RCC 7860 (cell line): ENCODE measurements at regions not wholly inside any gene's neighbourhood (a gene's known extent, or its start where the extent isn't known, plus 50 kb on each side); places are given as distances from the start of the nearest gene placed in this dataset.
"Not testable (repeated sequence)": the region's sequence is repeated elsewhere in the genome, so short reads cannot be mapped to it uniquely, and the experiment has no call there.

Experiments used
- DNase-seq: peaks from one replicate; pipeline ENCODE4 v3.0.0-alpha.2; 2015; ENCODE audit warnings: low spot score
- FAIRE-seq: peaks from 2 replicates; lab custom pipeline; 2012; peaks lifted over from hg19 to GRCh38; lab: Jason Lieb, UNC

DNA sequence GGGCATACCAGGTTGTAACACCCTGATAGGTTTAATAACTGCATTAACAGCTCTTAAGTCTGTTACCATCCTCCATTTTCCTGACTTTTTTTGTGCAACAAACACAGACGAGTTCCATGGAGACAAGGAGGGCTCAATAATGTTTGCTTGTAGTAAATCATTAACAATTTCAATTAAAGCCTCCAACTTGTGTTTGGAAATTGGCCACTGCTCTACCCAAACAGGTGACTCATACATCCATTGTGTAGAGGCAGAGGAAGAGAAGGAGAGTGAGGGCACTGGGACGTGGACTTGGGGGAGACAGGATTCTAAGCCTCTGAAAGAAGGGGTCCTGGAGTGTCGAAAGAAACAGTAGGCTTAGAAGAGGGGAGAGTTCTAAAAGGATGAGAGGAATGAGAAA lies 213.6 kb upstream of the KCNN2 start:
- FAIRE-seq (peak; percentile 65), DNase-seq (no peak)

DNA sequence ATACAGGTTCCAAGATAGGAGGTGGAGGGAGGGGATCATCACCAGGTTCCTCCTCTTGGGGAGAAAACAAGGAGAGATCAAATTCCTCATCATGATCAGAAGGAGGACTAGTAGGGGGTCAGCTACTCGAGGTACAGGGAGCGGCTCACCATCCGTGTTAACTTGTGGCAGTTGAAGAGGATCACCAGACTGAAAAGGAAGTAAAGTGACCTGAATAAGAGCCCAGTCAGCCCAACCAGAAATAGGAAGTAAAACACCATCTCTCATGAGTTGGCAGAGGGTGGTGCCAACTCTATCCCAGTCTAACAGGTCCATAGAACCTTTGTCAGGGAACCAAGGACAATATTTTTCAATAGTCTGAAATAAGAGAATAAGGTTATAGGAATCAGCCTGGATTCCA lies 213.1 kb upstream of the KCNN2 start:
- not testable (repeated sequence) for DNase-seq, FAIRE-seq

DNA sequence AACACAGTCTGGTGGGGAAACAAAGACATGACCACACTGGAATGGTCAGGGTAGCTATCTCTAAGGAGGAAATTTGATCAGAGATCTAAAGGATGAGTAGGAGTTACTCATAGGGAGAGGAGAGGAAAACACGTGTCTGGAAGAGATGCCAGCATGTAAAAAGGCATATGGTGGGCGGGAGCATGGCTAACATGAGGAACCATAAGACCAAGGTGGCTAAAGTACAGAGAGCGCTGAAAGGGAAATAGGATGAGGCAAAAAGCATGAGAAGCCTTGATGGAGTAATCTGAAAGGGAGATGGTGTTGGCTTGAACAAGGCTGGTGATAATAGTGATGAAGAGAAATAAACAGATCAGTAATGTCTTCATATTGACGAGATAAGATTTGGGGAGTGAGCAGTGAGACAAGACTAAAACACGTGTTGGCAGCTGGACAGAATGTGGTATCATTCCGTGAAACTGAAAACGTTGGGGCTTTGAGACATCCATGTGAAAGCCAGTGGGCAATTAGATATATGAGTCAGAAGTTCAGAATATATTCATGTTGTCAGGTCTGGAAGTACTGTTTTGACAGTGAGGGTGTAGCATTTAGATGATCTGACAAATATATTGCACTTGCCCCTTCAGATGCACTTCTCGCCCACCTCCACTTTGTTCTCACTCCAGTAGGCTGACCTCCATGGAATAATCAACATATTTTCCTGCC lies 209.1 kb upstream of the KCNN2 start:
- DNase-seq (no peak), FAIRE-seq (no peak)

DNA sequence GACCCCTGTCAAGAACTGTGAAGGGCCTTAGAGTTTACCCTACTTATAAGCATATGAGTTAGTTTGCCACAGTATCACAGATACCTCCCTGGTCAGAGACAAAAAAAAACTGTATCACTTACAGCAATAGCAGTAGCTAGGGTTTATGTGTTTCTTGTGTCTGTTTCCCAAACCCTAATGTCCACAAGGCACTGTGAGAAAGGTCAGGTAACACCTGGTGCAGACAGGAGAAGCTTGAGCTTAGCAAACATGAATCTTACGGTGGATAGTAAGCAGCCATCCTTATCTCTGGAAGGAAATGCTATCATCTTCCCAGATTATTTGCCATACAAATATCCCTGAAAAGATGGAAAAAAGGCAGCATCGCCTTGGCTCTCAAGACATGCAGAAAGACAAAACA lies 208.5 kb upstream of the KCNN2 start:
- no peak for DNase-seq
- FAIRE-seq = no peak

- DNase-seq (no peak), FAIRE-seq (no peak)
These were observed 208.0 kb upstream of the KCNN2 start for GRCh38 chr5:114153833-114154232.

- DNase-seq (no peak), FAIRE-seq (no peak)
These were observed 195.8 kb upstream of the KCNN2 start for GRCh38 chr5:114166081-114166480.

DNA sequence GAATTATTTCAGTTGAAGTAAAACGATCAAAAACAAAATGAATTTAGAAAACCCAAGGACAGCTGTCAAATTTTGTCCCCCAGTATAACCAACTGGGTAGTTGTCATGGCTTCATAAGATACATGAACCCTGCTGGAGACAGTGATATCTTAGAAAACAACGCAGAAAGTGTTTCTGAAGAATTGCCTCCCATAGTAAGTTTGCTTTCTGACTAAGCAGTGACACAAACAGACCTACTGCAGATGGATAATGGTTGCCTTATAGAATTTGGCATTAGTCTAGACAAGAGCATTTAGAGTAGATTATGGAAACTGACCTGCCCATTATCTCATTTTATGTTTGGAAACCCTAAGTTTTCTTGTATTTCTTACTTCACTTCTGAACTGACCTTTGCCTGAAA lies 187.7 kb upstream of the KCNN2 start:
- FAIRE-seq (no peak), DNase-seq (no peak)

DNA sequence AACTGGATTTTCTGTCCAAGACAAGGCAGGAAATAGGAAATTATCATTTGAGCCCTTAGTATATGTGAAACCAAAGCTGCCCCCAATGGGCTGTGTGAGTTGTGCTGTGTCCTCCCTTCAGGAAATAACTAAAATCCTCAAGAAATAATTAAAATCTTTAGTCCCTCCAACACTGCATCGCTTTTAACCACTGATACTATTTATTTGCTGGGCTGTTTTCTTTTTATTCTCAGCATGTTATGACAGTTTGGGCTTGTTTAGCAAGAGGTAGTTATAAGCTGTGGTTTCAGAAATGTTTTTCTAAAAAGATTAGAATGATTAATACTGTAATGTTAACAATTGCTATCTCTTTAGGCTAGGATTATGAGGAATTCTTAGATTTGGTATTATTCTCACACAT lies 187.0 kb upstream of the KCNN2 start:
- FAIRE-seq (no peak), DNase-seq (no peak)

- FAIRE-seq (no peak), DNase-seq (no peak)
These were observed 185.5 kb upstream of the KCNN2 start for GRCh38 chr5:114176356-114176755.

DNA sequence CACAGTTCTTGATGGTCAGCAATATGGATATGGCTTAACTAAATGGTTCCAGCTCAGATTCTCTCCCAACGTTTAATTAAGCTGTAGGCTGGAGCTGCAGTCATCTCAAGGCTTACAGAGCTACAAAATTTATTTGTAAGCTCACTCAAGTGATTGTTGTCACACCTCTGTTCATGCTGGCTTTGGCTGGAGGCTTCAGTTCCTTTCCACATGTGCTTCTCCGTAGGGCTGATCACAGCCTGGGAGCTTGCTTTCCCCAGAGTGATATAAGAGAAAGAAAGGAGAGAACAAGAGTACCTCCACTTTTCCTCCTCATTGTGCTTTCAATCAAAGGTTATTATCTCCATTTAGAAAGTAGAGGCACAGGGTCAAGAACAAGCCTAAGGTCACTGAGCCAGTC lies 182.7 kb upstream of the KCNN2 start:
- FAIRE-seq = no peak

DNA sequence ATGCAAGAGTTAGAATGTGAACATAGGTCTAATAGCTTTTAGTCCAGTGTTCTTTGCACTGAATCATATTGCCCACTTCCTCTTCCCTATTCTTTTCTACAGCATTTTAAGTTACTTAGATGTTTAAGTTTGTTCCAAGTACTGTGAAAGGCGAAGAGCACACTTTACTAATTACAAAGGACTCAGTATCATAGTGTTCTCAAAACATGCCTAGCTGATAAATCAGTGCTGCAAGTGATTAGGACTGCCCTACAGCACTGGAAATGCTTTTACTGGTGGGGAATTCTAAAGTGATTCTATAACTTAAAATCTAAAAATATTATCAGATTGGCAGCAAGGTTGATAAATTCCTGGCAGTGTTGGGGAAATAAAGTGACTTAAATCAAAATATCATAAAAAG lies 177.9 kb upstream of the KCNN2 start:
- DNase-seq = no peak
- FAIRE-seq = no peak

More for the DNA sequence above, 182.7 kb upstream of the KCNN2 start:
- no peak for DNase-seq

- FAIRE-seq = no peak
- DNase-seq = no peak
These were observed 176.6 kb upstream of the KCNN2 start for GRCh38 chr5:114185274-114185673.

DNA sequence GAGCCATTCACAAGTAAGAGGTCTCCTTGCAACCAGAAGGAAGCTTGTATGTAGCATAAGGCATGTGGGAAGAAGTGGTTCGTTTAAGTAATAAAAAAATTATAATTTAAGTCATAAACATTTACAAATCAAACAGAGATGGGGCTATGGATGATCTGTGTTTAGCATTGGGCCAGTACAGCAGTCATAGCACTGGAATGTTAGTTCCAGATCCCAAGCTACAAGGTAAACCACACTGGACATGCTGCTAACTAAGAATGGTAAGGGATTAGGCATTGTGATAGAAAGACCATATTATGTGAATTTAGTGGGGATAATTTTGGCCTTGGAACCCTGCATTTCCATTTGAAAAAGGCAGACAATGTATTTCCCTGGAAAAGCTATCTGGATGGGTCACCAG lies 170.4 kb upstream of the KCNN2 start:
- DNase-seq = no peak
- no peak for FAIRE-seq

DNA sequence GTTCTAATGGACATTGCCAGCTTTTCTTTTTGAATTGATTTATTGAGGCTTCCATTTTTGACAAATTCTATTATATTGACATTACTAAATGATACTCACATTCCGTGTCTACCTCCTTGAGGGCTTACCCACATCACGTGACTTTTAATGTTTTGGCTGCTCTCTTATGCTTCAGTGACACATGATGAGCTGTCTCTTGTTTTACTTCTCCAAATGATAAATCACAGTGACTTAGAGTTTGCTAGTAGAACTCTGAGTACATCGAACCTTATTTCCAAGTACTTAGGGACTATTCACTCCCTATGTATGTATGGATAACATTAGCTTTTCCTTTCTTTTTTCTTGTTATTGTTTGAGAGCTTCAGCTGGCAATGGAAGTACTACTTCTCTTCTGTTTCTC lies 169.8 kb upstream of the KCNN2 start:
- DNase-seq = no peak
- FAIRE-seq = no peak

DNA sequence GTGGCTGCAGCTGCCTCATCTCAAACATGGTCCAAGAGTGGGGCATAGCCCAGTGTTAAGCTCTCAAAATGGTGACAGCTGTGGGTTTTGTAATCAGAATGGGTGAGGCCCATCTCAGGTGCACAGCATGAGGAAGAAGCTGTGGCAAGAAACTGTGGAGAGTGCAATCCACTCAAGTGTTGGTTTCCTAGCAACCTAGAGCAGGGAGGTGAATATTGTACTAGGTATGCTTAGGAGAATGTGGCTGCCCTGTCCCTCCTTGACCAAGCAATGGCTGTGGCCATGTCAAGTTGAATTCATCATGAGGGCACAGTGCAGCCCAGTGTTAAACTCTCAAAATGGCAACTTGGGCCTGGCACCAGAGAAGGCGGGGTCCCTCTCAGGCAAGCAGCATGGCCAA lies 160.5 kb upstream of the KCNN2 start:
- FAIRE-seq (no peak), DNase-seq (no peak)

DNA sequence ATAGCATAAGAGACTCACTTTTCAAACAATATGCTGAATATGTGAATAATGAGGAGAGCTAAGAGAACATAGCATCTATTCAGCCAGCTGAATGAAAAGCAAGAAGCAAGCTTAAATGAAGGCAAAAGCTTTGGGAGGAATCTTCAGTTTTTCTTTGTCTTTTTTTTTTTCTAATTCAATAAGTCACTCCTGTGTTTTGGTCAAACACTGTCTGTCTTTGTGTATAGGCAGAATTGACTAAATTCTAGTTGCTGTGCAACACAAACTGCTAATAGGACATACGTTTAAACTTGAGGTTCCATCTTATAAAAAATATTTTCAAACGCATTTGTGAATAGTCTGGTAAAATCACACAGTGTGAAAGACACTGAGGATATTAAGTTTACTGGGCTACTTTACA lies 156.9 kb upstream of the KCNN2 start:
- FAIRE-seq = no peak
- DNase-seq = no peak

- no peak for FAIRE-seq
- DNase-seq = no peak
These were observed 155.2 kb upstream of the KCNN2 start for GRCh38 chr5:114206640-114207039.

DNA sequence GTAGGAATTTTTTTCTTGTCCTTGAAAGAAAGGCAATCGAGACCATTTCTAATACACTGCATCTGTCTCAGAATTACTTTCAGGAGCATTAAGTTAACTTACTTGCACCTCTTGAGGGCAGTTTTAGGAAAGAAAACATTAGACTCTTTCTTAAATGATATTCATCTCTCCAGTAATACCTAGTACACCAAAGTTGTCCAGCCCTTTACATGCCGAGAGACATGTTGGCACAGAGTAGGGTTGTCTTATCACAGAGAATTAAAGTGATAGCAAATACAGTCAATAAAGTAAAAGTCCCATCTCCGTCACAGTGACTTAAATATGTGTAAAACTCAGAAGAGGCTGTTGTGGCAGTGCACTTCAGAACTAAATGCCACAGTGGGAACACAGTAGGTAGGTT lies 154.3 kb upstream of the KCNN2 start:
- FAIRE-seq (no peak), DNase-seq (no peak)

GRCh38 chr5:114208120-114208519 lies 153.8 kb upstream of the KCNN2 start:
- FAIRE-seq = no peak
- DNase-seq = no peak

DNA sequence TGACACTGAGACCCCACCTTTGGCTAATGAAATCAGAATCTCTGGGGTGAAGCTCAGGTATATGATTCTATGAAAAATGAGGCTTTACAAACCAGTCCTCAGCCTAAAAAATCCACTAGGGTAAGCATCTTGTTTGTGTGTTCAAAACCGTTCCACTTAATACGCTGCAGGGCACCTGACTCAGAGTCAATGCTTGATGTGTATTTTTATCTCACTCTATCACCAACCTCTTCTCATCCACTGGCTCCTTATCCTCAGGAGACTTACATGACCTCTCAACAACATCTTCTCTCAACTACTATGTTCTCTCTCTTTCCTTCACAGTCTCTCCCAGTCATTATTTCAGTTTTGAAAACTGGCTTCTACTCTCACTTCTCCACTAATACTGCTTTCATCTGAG lies 153.3 kb upstream of the KCNN2 start:
- FAIRE-seq (no peak), DNase-seq (no peak)

GRCh38 chr5:114210662-114211061 lies 151.2 kb upstream of the KCNN2 start:
- no peak for DNase-seq
- FAIRE-seq = no peak

GRCh38 chr5:114221807-114222206 lies 140.1 kb upstream of the KCNN2 start:
- no peak for FAIRE-seq
- no peak for DNase-seq

DNA sequence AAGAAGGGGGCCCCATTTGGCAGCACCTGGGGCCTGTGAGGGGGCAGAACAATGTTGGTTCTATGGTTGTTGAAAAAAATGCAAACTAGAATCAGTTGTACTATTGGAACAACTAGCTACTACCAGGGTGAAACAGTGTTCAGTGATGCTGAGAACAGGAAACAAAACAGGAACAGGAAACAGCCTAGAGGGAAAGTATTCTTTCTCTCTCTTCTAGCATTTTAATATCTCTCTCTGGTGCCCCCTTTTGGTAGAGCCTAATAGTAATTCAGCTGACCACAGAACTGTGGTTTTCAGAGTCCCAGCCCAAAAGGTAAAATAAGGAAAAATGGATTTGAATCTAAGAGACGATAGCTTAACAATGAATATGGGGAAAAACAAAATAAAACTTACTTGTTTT lies 138.0 kb upstream of the KCNN2 start:
- DNase-seq = peak; percentile 18
- no peak for FAIRE-seq
